GM23248 (cell line): ENCODE measurements at regions not wholly inside any gene's neighbourhood (a gene's known extent, or its start where the extent isn't known, plus 50 kb on each side); places are given as distances from the start of the nearest gene placed in this dataset.

Experiments
- EZH2 ChIP-seq: fragments of 200-600 bp; sonication (generic); IDR thresholded peaks from 2 replicates; pipeline ENCODE4 v1.6.1; 2018; ENCODE audit warnings: antibody characterized with exemption, mild to moderate bottlenecking; ENCODE audit not compliant: insufficient read depth, poor library complexity, severe bottlenecking
- EZH2phosphoT487 ChIP-seq: fragments of 200-600 bp; sonication (generic); IDR thresholded peaks from 2 replicates; pipeline ENCODE4 v1.6.1; 2018; ENCODE audit warnings: antibody characterized with exemption, moderate library complexity, mild to moderate bottlenecking, low read depth; ENCODE audit not compliant: insufficient read depth

DNA sequence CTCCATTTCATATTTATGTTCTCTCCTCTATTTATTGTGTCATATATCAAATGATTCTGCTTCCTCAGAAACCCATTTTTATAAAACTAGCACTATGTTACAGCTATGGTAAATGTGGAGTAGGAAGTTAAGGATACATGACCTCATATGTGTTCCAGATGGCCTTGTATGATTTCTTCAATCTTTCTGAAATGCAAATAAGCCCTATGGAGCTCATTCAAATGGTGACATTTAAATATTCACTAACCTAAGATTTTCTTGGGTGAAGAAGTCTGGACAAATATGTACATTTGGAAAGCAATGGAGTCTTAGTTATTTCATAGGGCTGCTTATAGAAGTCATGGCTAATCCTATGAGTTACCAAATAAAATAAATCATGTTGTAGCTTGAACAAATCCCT, 782.5 kb downstream of the STPG2 start:
- TF ChIP-seq EZH2 (no peak), EZH2phosphoT487 (no peak)
